Fibroblast of skin of right quadriceps (primary cell): ENCODE measurements at regions not wholly inside any gene's neighbourhood (a gene's known extent, or its start where the extent isn't known, plus 50 kb on each side); places are given as distances from the start of the nearest gene placed in this dataset.
A peak's percentile ranks its signal among the peaks of the same experiment; 100 is the strongest.
"Not testable (repeated sequence)": the region's sequence is repeated elsewhere in the genome, so short reads cannot be mapped to it uniquely, and the experiment has no call there.

Experiments
- DNase-seq: peaks from one replicate; pipeline ENCODE4 v3.0.0-alpha.2; 2013

- DNase-seq = peak; percentile 65
Measured at GRCh38 chr13:73657821-73658540, 476.2 kb downstream of the KLF12 start.

GRCh38 chr13:73656863-73657262 is 477.3 kb downstream of the KLF12 start:
- no peak for DNase-seq

- no peak for DNase-seq
Measured at GRCh38 chr13:73653688-73654087, 480.5 kb downstream of the KLF12 start.

GRCh38 chr13:73647417-73647816 is 486.8 kb downstream of the KLF12 start:
- no peak for DNase-seq

DNA sequence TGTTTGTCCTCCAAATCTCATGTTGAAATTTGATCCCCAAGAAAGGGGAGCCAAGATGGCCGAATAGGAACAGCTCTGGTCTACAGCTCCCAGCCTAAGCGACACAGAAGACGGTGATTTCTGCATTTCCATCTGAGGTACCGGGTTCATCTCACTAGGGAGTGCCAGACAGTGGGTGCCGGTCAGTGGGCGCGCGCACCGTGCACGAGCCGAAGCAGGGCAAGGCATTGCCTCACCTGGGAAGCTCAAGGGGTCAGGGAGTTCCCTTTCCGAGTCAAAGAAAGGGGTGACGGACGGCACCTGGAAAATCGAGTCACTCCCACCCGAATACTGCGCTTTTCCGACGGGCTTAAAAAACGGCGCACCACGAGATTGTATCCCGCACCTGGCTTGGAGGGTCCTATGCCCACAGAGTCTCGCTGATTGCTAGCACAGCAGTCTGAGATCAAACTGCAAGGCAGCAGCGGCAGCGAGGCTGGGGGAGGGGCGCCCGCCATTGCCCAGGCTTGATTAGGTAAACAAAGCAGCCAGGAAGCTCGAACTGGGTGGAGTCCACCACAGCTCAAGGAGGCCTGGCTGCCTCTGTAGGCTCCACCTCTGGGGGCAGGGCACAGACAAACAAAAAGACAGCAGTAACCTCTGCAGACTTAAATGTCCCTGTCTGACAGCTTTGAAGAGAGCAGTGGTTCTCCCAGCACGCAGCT is 493.6 kb downstream of the KLF12 start:
- DNase-seq = not testable (repeated sequence)

GRCh38 chr13:73635166-73635787 is 498.9 kb downstream of the KLF12 start:
- no peak for DNase-seq

DNA sequence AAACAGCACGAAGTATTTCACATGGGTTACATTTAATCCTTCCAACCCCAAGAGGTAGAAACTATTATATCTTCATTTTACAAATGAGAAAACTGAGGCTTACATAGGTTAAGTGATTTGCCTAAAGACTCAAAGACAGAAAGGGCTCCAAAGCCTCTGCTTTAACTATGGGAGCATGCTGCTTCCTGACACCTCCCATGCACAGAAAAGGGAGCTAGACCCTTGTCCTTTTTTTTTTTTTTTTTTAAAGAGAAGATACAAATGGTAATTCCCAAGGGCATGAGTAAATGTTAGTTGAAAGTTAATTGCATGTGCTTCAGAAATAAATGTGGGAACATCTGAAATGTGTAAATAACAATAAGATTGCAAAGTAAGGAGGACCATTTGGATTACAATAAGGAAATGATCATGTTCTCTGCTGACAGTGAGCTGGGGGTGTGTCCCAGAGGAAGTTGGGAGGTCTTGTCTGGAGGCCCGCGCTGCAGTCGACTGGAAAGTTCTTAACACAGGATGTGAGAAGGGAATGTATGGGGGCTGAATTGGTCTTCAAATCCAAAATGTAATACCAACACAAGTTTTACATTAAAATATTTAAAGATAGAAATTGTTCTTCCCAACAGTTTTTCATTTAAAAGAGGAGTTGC is 500.3 kb downstream of the KLF12 start:
- no peak for DNase-seq

DNA sequence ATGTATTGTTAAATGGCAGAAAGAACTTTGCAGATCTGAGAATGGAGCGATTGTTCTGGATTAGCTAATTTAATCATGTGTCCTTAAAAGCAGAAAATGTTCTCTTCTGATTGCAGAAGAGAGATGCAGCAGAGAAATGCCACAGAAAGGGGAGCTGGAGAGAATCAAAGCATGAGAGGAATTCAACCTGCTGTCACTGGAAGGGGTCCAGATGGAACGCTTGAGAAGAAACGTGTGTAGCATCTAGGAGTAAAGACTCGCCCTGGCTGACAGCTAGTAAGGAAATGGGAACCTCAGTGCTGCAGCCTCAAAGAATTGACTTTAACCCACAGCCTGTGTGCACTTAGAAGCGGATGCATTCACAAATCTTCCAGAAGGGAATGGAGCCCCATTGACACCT is 502.8 kb downstream of the KLF12 start:
- DNase-seq = no peak

DNA sequence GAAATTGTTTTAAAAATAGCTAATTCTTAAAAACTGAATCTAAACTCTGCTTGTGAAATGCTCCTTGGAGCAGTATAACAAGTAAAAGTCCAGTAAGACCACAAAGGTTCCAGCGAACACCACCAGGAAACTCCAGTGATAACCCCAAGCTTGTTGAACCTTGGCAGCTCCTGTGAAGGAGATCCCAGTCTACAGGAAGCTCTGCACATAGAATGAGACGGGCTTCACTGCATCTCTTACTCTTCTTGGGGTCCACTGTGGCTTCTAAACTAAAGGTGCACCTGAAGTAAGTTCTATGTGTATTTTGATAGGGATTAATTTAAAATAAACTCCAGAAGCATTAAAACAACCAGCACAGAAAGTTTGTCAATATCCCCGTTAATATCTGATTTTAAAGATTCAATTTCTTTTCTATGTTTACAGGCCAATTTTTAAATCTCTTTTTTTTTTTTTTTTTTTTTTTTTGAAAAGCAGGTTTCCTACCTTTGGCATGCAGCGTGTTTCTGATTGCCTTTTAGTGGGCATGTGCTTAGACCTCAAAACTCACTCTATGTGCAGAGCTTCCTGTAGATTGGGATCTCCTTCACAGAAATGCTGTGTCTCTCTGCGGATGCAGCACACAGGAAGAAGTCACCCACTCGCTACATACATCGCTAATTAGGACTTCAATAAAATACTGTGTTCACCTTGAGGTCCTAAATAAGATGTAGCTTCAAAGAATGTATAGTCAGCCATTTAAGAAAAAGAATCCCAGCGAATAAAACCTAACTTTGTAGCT is 508.5 kb downstream of the KLF12 start:
- no peak for DNase-seq

GRCh38 chr13:73623281-73623680 is 510.9 kb downstream of the KLF12 start:
- DNase-seq = no peak

DNA sequence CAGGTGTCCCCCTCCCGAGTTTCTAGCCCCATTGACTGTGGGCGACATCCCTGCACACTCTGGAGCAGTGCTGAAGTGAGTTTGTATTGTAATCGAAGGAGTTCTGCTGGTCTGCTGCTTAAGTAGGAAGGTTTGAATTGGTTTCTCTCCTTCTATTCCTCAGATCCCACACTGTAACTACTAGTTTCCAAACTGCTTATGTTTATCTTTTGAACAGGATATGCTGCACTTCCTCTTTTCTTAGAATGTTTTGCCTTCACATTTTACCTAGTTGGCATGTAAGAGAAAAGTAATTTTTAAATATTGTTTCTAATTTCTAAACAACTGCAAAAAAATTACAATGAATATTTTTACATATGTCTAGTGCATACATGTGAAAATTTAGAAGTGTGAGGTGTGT is 511.8 kb downstream of the KLF12 start:
- no peak for DNase-seq

GRCh38 chr13:73618275-73618865 is 515.8 kb downstream of the KLF12 start:
- no peak for DNase-seq

- no peak for DNase-seq
Measured at GRCh38 chr13:73616861-73617260, 517.3 kb downstream of the KLF12 start.

- DNase-seq = no peak
Measured at GRCh38 chr13:73610799-73611592, 523.2 kb downstream of the KLF12 start.

- no peak for DNase-seq
Measured at GRCh38 chr13:73608711-73609485, 525.3 kb downstream of the KLF12 start.

GRCh38 chr13:73608157-73608516 is 526.1 kb downstream of the KLF12 start:
- DNase-seq = no peak

DNA sequence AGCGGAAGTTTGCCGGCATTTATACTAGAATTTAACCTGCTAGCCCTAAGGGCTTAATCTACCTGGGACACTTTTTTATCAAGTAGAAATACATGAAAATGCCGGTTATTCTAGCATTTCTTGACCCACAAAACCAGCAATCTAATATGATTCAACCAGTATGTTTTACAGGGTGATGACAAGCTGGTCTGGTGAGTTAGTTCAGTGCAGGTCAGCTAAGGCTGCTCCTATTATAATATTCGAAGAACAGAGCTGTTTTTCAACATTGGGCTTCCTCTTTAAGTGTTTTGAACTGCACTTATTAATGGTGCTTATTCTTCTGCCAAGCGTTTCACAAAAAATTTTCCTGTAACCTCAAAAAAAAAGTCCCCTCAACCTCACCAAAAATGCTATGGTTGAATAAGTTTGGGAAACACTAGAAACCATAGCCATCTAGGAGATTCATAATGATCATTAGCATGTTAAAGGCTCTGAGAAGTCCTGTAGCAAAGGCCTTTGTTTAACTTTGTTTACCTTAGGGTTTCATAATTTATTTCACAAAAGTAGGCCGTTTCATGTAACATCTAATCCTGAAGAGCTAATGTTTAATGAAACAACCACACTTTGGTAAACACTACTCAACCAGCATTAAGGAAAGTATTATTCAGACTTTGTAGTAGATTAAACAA is 526.6 kb downstream of the KLF12 start:
- DNase-seq = no peak

DNA sequence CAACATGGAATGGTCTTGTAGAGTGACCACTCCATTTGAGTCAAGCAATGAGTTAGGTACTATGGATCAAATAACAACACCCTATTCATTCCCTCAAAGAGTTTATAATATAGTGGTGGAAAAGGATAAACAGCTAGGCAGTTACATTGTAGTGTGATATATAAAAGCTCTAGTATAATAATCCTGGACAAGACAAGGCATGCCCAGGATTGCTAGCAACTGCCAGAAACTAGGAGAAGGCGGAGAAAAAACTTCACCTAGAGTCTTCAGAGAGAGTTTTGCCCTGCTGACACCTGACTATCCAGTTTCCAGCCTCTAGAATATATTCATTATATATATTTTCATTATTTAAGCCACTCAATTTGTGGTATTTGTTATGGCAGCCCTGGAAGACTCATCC is 530.6 kb downstream of the KLF12 start:
- DNase-seq = no peak

- no peak for DNase-seq
Measured at GRCh38 chr13:73602295-73602694, 531.9 kb downstream of the KLF12 start.

GRCh38 chr13:73601708-73602107 is 532.5 kb downstream of the KLF12 start:
- no peak for DNase-seq
